HG02981 (cell line): ENCODE measurements at regions not wholly inside any gene's neighbourhood (a gene's known extent, or its start where the extent isn't known, plus 50 kb on each side); places are given as distances from the start of the nearest gene placed in this dataset.
A peak's percentile ranks its signal among the peaks of the same experiment; 100 is the strongest.
"Not testable (repeated sequence)": the region's sequence is repeated elsewhere in the genome, so short reads cannot be mapped to it uniquely, and the experiment has no call there.

ENCODE experiments used
- ATAC-seq: cut with Tn5 transposase; IDR thresholded peaks from one replicate; pipeline ENCODE4 v1.9.1; 2021; ENCODE audit warnings: mild to moderate bottlenecking, moderate library complexity; ENCODE audit not compliant: unreplicated experiment

GRCh38 chr5:144731786-144732185 is 561.1 kb downstream of the KCTD16 start:
- no peak for ATAC-seq

GRCh38 chr5:144712090-144712489 is 541.4 kb downstream of the KCTD16 start:
- peak; percentile 81 for ATAC-seq

- no peak for ATAC-seq
These were observed 540.5 kb downstream of the KCTD16 start for GRCh38 chr5:144711172-144711571.

- no peak for ATAC-seq
These were observed 540.0 kb downstream of the KCTD16 start for GRCh38 chr5:144710637-144711036.

GRCh38 chr5:144703776-144704175 is 533.1 kb downstream of the KCTD16 start:
- ATAC-seq: no peak

GRCh38 chr5:144698484-144698883 is 527.8 kb downstream of the KCTD16 start:
- no peak for ATAC-seq

- ATAC-seq: no peak
These were observed 527.2 kb downstream of the KCTD16 start for GRCh38 chr5:144697847-144698262.

GRCh38 chr5:144691936-144692335 is 521.3 kb downstream of the KCTD16 start:
- no peak for ATAC-seq

- ATAC-seq: no peak
These were observed 514.2 kb downstream of the KCTD16 start for GRCh38 chr5:144684899-144685298.

GRCh38 chr5:144680711-144681110 is 510.0 kb downstream of the KCTD16 start:
- no peak for ATAC-seq

- no peak for ATAC-seq
These were observed 500.4 kb downstream of the KCTD16 start for GRCh38 chr5:144671066-144671465.

GRCh38 chr5:144659634-144660227 is 489.1 kb downstream of the KCTD16 start:
- ATAC-seq: no peak

- no peak for ATAC-seq
These were observed 473.6 kb downstream of the KCTD16 start for GRCh38 chr5:144644317-144644716.

- no peak for ATAC-seq
These were observed 468.1 kb downstream of the KCTD16 start for GRCh38 chr5:144638787-144639186.

- no peak for ATAC-seq
These were observed 463.5 kb downstream of the KCTD16 start for GRCh38 chr5:144634138-144634537.

- no peak for ATAC-seq
These were observed 427.9 kb downstream of the KCTD16 start for GRCh38 chr5:144598451-144599068.

- no peak for ATAC-seq
These were observed 425.8 kb downstream of the KCTD16 start for GRCh38 chr5:144596517-144596916.

GRCh38 chr5:144594919-144595318 is 424.2 kb downstream of the KCTD16 start:
- no peak for ATAC-seq

GRCh38 chr5:144594234-144594633 is 423.6 kb downstream of the KCTD16 start:
- ATAC-seq: not testable (repeated sequence)

GRCh38 chr5:144585681-144586080 is 415.0 kb downstream of the KCTD16 start:
- ATAC-seq: no peak

GRCh38 chr5:144583541-144584449 is 413.1 kb downstream of the KCTD16 start:
- ATAC-seq: no peak

- no peak for ATAC-seq
These were observed 411.4 kb downstream of the KCTD16 start for GRCh38 chr5:144582066-144582465.
